ENCODE measurements at regions not wholly inside any gene's neighbourhood (a gene's known extent, or its start where the extent isn't known, plus 50 kb on each side); places are given as distances from the start of the nearest gene placed in this dataset.

GRCh38 chr5:125348221-125348692 is 601.8 kb upstream of the ZNF608 start:
- TF ChIP-seq CTCF (IDR thresholded peaks at IDR 0.05) (no peak), EZH2 (IDR thresholded peaks at IDR 0.05) (no peak)
